Type B pancreatic cell (in vitro differentiated cells): ENCODE measurements at regions not wholly inside any gene's neighbourhood (a gene's known extent, or its start where the extent isn't known, plus 50 kb on each side); places are given as distances from the start of the nearest gene placed in this dataset.
A peak's percentile ranks its signal among the peaks of the same experiment; 100 is the strongest.

ENCODE experiments used
- DNase-seq: peaks from one replicate; pipeline ENCODE4 v3.0.0; 2021; ENCODE audit warnings: mixed read lengths; ENCODE audit not compliant: unreplicated experiment; ENCODE audit errors: extremely low spot score
- H3K27ac Mint-ChIP-seq: 2 replicates; pipeline ENCODE4 v1.8.0; 2021; ENCODE audit warnings: mild to moderate bottlenecking, mixed read lengths
- H3K27me3 Mint-ChIP-seq: 2 replicates; pipeline ENCODE4 v1.8.0; 2021; ENCODE audit warnings: mixed read lengths
- H3K36me3 Mint-ChIP-seq: 2 replicates; pipeline ENCODE4 v1.8.0; 2021; ENCODE audit warnings: mixed read lengths
- H3K4me1 Mint-ChIP-seq: one replicate; pipeline ENCODE4 v1.8.0; 2021; ENCODE audit warnings: mixed read lengths; ENCODE audit not compliant: unreplicated experiment
- H3K4me3 Mint-ChIP-seq: 2 replicates; pipeline ENCODE4 v1.8.0; 2021; ENCODE audit warnings: mild to moderate bottlenecking, mixed read lengths
- H3K9me3 Mint-ChIP-seq: 2 replicates; pipeline ENCODE4 v1.8.0; 2021; ENCODE audit warnings: mixed read lengths
- TF ChIP-seq, protein P1 (sequence below): fragments of 200-600 bp; sonication (generic); conservative IDR thresholded peaks from 2 replicates; pipeline ENCODE4 v1.5.0; 2021; ENCODE audit warnings: antibody characterized with exemption, mild to moderate bottlenecking

GRCh38 chr10:131784363-131785120 lies 116.3 kb upstream of the PPP2R2D start:
- H3K36me3 Mint-ChIP-seq: no peaks in the 10 kb centered on the region
- H3K27me3 Mint-ChIP-seq: peaks cover 14% of the 10 kb centered on the region
- peak; percentile 64 for DNase-seq
- no peaks in the 10 kb centered on the region for H3K9me3 Mint-ChIP-seq
- H3K4me1 Mint-ChIP-seq: no peaks in the 10 kb centered on the region
- no peak overlapping the region for H3K27ac Mint-ChIP-seq
- H3K4me3 Mint-ChIP-seq: no peak overlapping the region
- TF ChIP-seq, protein P1, sequence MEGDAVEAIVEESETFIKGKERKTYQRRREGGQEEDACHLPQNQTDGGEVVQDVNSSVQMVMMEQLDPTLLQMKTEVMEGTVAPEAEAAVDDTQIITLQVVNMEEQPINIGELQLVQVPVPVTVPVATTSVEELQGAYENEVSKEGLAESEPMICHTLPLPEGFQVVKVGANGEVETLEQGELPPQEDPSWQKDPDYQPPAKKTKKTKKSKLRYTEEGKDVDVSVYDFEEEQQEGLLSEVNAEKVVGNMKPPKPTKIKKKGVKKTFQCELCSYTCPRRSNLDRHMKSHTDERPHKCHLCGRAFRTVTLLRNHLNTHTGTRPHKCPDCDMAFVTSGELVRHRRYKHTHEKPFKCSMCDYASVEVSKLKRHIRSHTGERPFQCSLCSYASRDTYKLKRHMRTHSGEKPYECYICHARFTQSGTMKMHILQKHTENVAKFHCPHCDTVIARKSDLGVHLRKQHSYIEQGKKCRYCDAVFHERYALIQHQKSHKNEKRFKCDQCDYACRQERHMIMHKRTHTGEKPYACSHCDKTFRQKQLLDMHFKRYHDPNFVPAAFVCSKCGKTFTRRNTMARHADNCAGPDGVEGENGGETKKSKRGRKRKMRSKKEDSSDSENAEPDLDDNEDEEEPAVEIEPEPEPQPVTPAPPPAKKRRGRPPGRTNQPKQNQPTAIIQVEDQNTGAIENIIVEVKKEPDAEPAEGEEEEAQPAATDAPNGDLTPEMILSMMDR: no peak

DNA sequence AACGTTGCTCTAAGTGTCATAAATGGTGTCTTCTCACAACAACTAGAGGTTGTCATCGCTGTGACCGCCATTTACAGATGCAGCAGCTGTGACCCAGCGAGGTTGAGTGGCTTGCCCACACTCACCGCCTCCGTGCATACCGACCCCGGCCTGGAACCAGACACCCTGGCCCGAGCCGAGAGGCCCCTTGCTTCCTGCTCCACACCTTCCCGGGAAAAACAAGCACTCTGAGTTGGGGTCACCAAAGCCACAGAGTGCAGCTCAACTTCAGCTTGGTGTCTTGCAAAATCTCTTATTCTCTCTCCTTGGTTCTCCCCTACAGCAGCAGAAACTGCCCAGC lies 115.7 kb upstream of the PPP2R2D start:
- DNase-seq: no peak

GRCh38 chr10:131786756-131787605 lies 113.8 kb upstream of the PPP2R2D start:
- Mint-ChIP-seq H3K4me1 (no peaks in the 10 kb centered on the region), H3K9me3 (no peaks in the 10 kb centered on the region), H3K36me3 (no peaks in the 10 kb centered on the region), H3K4me3 (no peak overlapping the region), H3K27me3 (peaks cover 14% of the 10 kb centered on the region), H3K27ac (no peak overlapping the region)
- DNase-seq: peak; percentile 52
- TF ChIP-seq, protein P1: peak; percentile 94

More for the DNA sequence above, 115.7 kb upstream of the PPP2R2D start:
- peaks cover 14% of the 10 kb centered on the region for H3K27me3 Mint-ChIP-seq
- H3K9me3 Mint-ChIP-seq: no peaks in the 10 kb centered on the region
- H3K4me3 Mint-ChIP-seq: no peak overlapping the region
- TF ChIP-seq, protein P1: no peak
- H3K4me1 Mint-ChIP-seq: no peaks in the 10 kb centered on the region
- H3K36me3 Mint-ChIP-seq: no peaks in the 10 kb centered on the region
- H3K27ac Mint-ChIP-seq: no peak overlapping the region

DNA sequence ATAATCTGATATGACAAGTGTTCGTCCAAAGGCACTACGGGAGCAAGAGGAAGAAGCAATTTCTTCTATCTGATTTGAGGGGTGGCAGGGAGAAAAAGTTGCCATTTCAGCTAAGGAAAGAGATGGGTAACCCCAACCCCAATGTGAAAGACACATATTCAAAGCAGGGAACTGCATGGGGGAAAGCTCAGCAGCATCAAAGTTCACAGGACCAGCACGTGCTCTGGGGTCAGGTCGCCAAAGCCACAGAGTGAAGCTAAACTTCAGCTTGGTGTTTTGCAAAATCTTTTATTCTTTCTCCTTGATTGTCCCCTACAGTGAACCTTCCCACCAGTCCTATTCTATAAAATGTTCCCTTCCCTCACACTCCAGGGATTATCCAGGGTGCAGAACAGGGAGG lies 112.8 kb upstream of the PPP2R2D start:
- Mint-ChIP-seq H3K9me3 (no peaks in the 10 kb centered on the region), H3K36me3 (no peaks in the 10 kb centered on the region), H3K4me1 (no peaks in the 10 kb centered on the region), H3K27me3 (peaks cover 14% of the 10 kb centered on the region), H3K4me3 (no peak overlapping the region), H3K27ac (no peak overlapping the region)
- TF ChIP-seq, protein P1: no peak
- DNase-seq: peak; percentile 16

DNA sequence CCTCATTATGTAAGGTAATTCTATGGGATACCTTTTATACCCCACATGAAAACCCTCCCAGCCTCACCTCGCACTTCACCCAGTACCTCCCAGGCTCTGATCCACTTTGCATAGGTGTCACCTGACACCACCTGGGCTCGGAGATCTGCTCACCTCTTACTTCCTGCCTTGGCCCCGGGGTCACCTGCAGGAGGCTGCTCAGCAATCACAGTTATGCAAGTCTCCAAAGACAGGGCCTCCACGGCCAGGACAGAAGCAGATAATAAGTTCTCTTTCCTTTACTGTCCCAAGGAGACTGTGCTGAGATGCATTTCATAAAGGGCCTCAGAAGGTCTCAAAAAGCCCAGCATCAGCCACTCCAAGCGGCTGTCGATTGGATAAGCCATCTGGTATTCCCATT lies 112.4 kb upstream of the PPP2R2D start:
- Mint-ChIP-seq H3K27me3 (peaks cover 14% of the 10 kb centered on the region), H3K36me3 (no peaks in the 10 kb centered on the region), H3K4me1 (no peaks in the 10 kb centered on the region), H3K9me3 (no peaks in the 10 kb centered on the region), H3K27ac (no peak overlapping the region), H3K4me3 (no peak overlapping the region)
- TF ChIP-seq, protein P1: no peak
- peak; percentile 37 for DNase-seq
